ENCODE measurements at regions not wholly inside any gene's neighbourhood (a gene's known extent, or its start where the extent isn't known, plus 50 kb on each side); places are given as distances from the start of the nearest gene placed in this dataset.

DNA sequence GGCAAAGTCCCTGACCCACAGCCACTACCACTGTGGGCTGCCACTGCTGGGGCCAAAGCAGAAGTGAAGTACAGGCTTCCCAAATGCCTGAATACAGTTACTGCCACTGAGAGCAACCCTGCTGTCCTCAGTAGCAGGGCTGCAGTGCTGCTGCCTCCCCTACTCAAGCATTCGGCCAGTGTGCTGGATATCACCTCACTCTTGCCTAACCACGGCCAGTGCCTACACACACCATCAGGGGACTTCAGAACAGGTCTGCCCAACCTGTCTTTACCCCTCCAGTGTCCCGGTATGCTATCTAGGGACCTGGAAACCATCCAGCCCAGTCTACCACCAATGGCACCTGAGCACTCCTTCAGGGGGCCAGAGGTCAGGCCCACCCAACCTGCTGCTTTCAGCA, 261.5 kb upstream of the COL8A1 start:
- no peak for DNase-seq (ENCODE audit: low read depth in 1 of 2, low spot score in 1 of 2)

DNA sequence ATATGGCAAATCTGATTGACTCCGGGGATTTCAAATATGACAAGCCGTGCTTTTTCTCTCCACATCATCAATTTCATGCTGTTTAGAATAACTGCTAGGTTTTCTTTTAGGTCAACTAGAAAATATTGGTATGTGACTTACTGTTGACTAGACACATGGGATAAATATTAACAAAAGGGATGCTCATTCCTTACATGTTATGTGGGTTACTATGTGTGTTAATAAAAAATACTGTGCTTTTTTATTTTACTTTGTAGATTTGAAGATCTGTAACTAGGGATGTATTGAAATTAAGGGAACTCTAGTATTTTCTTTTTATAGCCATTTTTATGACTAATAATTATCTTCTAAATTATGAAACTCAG, 264.6 kb upstream of the COL8A1 start:
- no peak for DNase-seq (ENCODE audit: low read depth in 1 of 2, low spot score in 1 of 2)

- DNase-seq (ENCODE audit: low read depth in 1 of 2, low spot score in 1 of 2), result no peak
Observed at GRCh38 chr3:99373088-99373845, 265.1 kb upstream of the COL8A1 start.

GRCh38 chr3:99366663-99367429, 271.5 kb upstream of the COL8A1 start:
- no peak for DNase-seq (ENCODE audit: low read depth in 1 of 2, low spot score in 1 of 2)

DNA sequence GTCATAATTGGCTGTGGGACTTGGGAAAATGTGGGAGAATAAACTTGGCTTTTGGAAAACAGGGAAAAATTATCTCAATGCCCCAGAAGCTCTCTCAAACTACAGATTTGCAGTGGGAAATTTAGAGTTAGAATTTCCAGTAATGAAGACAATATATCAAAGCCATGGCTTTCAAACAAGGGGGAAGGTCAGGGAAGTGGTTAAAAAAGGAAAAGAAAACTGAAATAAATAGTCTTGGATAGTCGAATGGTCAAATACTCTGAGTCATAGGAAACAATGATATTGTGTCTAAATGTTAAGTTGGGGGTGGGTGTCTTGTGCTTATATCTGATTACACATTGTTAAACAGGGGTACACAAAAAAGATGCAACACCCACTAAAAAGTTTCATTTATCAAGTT, 272.4 kb upstream of the COL8A1 start:
- DNase-seq (ENCODE audit: low read depth in 1 of 2, low spot score in 1 of 2), result no peak

- no peak for DNase-seq (ENCODE audit: low read depth in 1 of 2, low spot score in 1 of 2)
Observed at GRCh38 chr3:99365396-99365795, 273.0 kb upstream of the COL8A1 start.

GRCh38 chr3:99357131-99357530, 281.3 kb upstream of the COL8A1 start:
- DNase-seq (ENCODE audit: low read depth in 1 of 2, low spot score in 1 of 2), result no peak

GRCh38 chr3:99356696-99357095, 281.7 kb upstream of the COL8A1 start:
- no peak for DNase-seq (ENCODE audit: low read depth in 1 of 2, low spot score in 1 of 2)

DNA sequence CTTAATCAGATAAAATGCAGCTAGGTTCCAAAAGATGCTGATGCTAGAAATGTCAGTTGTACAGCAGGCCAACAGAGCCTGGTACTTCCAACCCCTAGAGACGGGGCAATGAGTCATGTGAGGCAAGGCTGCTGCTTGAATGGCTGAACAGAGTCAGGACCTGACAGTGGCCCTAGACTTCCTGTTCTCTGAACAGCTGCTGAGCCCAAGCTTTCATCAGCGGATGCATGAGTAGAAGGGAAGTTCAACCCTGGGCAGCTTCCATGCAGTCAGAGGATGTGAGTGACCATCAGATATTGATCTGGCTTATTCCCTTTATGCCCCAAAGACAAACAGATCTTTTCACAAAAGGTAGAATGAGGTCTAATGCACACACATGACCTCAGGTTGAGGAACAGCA, 282.9 kb upstream of the COL8A1 start:
- DNase-seq (ENCODE audit: low read depth in 1 of 2, low spot score in 1 of 2), result no peak

GRCh38 chr3:99352811-99353210, 285.6 kb upstream of the COL8A1 start:
- DNase-seq (ENCODE audit: low read depth in 1 of 2, low spot score in 1 of 2), result no peak

GRCh38 chr3:99351122-99351521, 287.3 kb upstream of the COL8A1 start:
- no peak for DNase-seq (ENCODE audit: low read depth in 1 of 2, low spot score in 1 of 2)

- DNase-seq (ENCODE audit: low read depth in 1 of 2, low spot score in 1 of 2), result no peak
Observed at GRCh38 chr3:99348451-99348850, 289.9 kb upstream of the COL8A1 start.

DNA sequence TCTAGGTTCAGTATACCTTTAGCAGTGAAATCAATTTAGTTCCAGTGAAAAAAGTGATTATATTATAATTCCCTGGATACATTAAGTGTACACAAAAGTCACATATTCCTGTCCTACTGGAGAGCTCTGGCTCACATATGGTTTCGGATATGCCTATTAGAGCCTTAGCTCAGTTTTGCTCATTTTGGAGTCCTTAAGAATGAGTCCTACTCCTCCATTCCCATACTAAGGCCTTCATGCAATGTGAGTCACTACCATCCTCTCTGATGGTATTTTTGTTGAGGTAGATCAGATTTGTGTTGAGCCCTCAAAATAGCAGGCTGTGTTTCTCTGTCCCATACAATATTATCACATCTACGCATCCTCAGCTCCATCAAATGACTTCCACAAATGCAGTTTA, 294.2 kb upstream of the COL8A1 start:
- DNase-seq (ENCODE audit: low read depth in 1 of 2, low spot score in 1 of 2), result no peak

DNA sequence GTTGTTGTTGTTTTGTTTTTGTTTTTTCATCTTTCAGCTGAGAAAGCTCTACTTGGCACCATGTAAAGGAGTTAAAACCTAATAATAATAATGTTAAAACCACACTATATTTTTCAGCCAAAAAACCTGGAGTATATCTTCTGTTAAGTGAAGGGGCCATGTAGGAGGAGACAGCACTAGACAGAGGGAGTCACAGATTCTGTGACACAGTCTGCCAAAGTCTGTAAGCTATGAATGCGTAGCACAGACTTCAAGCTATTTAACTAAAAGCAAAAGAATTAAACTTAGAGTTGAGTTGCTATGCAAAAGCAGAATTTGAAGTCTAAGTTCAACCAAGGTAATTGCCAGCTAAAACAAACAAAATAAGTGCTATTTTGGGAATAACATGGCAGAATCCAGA, 296.0 kb upstream of the COL8A1 start:
- no peak for DNase-seq (ENCODE audit: low read depth in 1 of 2, low spot score in 1 of 2)

- no peak for DNase-seq (ENCODE audit: low read depth in 1 of 2, low spot score in 1 of 2)
Observed at GRCh38 chr3:99339222-99339621, 299.2 kb upstream of the COL8A1 start.

DNA sequence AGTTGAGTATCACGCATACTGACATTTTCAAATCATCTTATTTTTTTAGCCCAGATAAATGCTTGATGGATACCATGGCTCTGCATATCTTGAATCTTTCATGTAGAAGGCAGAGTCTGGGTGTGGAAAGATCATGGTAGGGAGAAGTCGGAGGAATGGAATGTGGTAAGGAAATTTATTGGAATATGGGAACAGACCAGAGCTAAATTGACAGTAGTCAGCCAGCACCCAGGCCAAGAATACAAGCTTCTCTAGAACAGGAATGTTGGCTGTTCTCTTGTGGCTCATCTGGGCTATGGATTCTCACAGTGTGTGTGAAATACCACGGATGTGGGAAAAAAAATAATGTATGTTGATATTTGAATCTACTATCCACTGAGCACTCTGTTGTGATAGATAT, 305.7 kb upstream of the COL8A1 start:
- no peak for DNase-seq (ENCODE audit: low read depth in 1 of 2, low spot score in 1 of 2)

DNA sequence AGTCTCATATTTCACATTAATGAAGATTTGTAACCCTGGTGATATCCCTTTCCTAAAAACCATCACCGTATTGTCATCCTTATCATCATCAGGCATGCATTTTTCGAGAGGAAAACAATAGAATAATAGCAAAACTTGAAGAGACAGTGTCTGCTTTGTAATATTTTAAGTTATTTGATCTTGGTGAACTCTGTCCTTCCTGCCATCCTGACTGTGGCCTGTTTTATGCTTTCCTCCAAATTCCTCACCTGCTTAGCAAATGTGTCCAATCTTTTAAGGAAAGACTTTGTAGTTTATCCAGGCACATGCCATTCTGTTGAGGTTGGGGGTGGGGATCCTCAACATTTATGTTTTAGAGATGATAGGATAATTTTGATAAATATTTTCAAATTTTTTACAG, 306.1 kb upstream of the COL8A1 start:
- no peak for DNase-seq (ENCODE audit: low read depth in 1 of 2, low spot score in 1 of 2)

DNA sequence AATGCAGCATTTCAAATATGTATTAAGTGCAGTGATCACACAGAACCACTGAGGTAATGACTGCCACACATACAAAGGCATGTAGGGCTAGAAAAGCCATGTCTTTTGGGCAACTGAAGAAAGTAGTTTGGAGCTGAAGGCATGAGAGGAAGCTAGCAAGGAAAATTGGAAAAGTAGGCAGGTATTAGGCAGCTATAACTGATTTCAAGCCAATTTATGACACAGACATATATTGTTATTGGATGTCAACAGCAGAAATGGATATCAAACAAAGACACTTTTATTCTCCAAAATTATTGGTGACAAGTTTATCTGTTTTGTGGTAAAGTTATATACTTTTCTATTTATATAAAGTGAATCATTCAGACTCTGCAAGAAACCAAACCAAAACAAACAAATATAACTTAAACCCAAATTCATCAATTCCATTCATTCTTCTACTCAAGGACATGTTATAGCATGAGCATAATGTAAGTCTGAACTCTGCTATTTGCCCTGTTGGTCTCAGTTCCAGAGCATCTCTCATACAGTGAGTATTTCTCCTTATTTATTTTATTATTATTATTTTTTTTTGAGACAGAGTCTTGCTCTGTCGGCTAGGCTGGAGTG, 307.4 kb upstream of the COL8A1 start:
- no peak for DNase-seq (ENCODE audit: low read depth in 1 of 2, low spot score in 1 of 2)

GRCh38 chr3:99330281-99330680, 308.1 kb upstream of the COL8A1 start:
- no peak for DNase-seq (ENCODE audit: low read depth in 1 of 2, low spot score in 1 of 2)

DNA sequence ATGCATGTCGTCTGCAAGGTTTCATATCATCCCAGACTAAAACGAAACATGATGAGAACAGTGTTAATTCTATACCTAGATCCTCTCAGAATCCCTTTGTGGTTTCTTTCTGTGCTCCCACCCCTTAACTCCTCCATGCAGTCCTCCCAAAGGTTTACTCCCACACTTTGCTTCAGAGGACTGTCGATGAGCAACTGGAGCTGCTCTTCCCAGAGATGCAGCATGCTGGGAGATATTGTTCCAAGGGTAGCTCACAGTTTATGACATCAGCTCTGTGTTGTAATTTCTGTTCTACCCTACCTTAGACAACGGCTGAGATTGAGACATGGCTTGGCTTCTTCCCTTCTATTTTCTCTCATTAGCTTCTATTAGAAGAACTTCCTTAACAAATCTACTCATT, 313.0 kb upstream of the COL8A1 start:
- no peak for DNase-seq (ENCODE audit: low read depth in 1 of 2, low spot score in 1 of 2)

GRCh38 chr3:99324636-99325203, 313.7 kb upstream of the COL8A1 start:
- no peak for DNase-seq (ENCODE audit: low read depth in 1 of 2, low spot score in 1 of 2)

- no peak for DNase-seq (ENCODE audit: low read depth in 1 of 2, low spot score in 1 of 2)
Observed at GRCh38 chr3:99323940-99324339, 314.5 kb upstream of the COL8A1 start.

Data from activated CD4-positive, alpha-beta T cell treated with anti-CD3 and anti-CD28 coated beads, Interleukin-2, amount 50 U/mL, for 24 hours (primary cell).